PFSK-1 (cell line): ENCODE measurements at regions not wholly inside any gene's neighbourhood (a gene's known extent, or its start where the extent isn't known, plus 50 kb on each side); places are given as distances from the start of the nearest gene placed in this dataset.

Source experiments
- FOXP2 ChIP-seq: optimal IDR thresholded peaks from 2 replicates; pipeline ENCODE3; 2011; ENCODE audit warnings: borderline replicate concordance, control low read depth, inconsistent platforms; ENCODE audit not compliant: insufficient read depth; ENCODE audit errors: extremely low read length, extremely low read depth
- POLR2AphosphoS5 ChIP-seq: IDR thresholded peaks from 2 replicates; pipeline ENCODE4 v1.6.1; 2012; ENCODE audit warnings: low read depth, mild to moderate bottlenecking, control low read depth, low read length, moderate library complexity
- REST ChIP-seq, 2 experiments: IDR thresholded peaks; 2 replicates each; pipeline versions ENCODE4 v1.6.1 to v1.8.0; 2011 to 2012; ENCODE audit warnings: low read depth in 2 of 2, low read length in 2 of 2, control low read depth in 1 of 2, inconsistent platforms in 1 of 2, mild to moderate bottlenecking in 1 of 2, moderate library complexity in 1 of 2; ENCODE audit not compliant: insufficient read depth in 1 of 2
- SIN3A ChIP-seq: IDR thresholded peaks from 2 replicates; pipeline ENCODE4 v1.6.1; 2012; ENCODE audit warnings: mild to moderate bottlenecking, low read length, moderate library complexity, borderline replicate concordance; ENCODE audit not compliant: insufficient read depth
- TAF1 ChIP-seq: IDR thresholded peaks from 2 replicates; pipeline ENCODE4 v1.6.1; 2012; ENCODE audit warnings: low read length, control low read depth, borderline replicate concordance; ENCODE audit not compliant: insufficient read depth

- TF ChIP-seq SIN3A (no peak), REST (IDR thresholded peaks at IDR 0.05; ENCODE audit: insufficient read depth in 1 of 2, low read depth in 2 of 2, low read length in 2 of 2) (no peak), FOXP2 (no peak), TAF1 (no peak), POLR2AphosphoS5 (no peak)
These were observed 1207.2 kb downstream of the EFNB2 start for GRCh38 chr13:105328212-105328611.

DNA sequence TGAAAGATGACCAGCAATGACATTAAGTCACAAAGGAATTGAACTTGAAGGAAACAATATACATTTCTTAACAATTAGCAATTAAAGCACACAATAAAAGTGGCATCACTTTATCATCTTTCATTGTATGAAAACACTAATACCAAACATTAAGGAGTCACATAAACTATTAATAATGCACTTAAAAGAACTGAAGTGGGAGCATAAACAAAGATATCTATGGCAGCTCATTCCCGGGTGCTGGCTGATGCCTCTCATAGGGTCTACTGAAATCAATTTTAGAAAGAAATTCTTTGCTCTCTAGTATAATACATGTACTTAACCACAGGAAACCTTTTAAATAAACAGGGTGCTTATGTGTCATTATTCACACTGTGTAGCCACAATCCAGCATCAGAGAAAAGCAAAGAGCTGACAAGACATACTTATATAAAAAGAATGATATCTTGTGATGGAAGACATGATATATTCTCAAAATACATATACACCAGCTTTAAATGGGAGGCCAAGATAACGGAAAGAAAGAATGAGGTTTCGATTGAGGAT is 1207.8 kb downstream of the EFNB2 start:
- TF ChIP-seq POLR2AphosphoS5: no peak
- no peak for TF ChIP-seq SIN3A
- no peak for TF ChIP-seq FOXP2
- no peak for TF ChIP-seq TAF1
- TF ChIP-seq REST (IDR thresholded peaks at IDR 0.05; ENCODE audit: insufficient read depth in 1 of 2, low read depth in 2 of 2, low read length in 2 of 2): no peak

DNA sequence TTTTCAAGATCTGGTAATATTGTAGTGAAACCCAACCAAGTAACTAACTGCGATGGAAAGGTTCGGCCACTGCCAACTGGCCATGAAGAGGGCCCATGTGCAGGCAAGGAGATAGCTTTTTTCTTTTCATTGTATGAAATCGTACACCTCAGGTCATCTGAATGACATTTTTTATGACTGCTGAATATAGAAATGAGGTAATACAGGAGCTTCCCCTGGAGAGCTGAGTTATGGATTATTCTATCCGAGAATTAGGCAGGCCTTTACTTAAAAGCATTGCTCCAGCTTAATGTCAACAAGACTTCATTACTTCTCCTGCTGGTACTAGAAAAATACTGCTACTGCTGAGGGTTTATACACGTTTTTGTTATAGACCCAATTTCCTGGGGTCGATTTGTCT is 1215.6 kb downstream of the EFNB2 start:
- TF ChIP-seq SIN3A (no peak), TAF1 (no peak), FOXP2 (no peak), POLR2AphosphoS5 (no peak), REST (IDR thresholded peaks at IDR 0.05; ENCODE audit: insufficient read depth in 1 of 2, low read depth in 2 of 2, low read length in 2 of 2) (no peak)

GRCh38 chr13:105316731-105317130 is 1218.7 kb downstream of the EFNB2 start:
- no peak for TF ChIP-seq SIN3A
- no peak for TF ChIP-seq REST (IDR thresholded peaks at IDR 0.05; ENCODE audit: insufficient read depth in 1 of 2, low read depth in 2 of 2, low read length in 2 of 2)
- no peak for TF ChIP-seq POLR2AphosphoS5
- TF ChIP-seq TAF1: no peak
- no peak for TF ChIP-seq FOXP2

DNA sequence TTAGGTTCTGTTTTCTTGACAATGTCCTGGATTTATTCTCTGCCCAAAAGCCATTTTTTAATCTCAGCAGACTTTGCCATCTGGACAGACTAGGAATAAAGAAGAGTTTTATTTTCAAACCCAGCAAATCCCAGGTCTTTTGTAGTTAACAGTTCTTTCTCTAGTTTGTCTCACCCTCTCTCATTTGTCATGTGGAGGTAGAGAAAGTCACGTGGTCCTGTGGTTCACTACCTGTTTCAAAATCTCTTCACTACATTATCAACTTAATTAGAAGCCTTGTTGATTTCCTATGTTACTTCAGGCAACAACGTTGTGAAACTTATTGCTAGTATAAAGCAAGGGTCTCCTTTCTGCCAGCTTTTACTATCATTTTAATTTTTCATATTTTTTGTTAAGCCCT is 1222.6 kb downstream of the EFNB2 start:
- no peak for TF ChIP-seq POLR2AphosphoS5
- no peak for TF ChIP-seq FOXP2
- TF ChIP-seq SIN3A: no peak
- TF ChIP-seq REST (IDR thresholded peaks at IDR 0.05; ENCODE audit: insufficient read depth in 1 of 2, low read depth in 2 of 2, low read length in 2 of 2): no peak
- no peak for TF ChIP-seq TAF1
